ENCODE measurements at regions not wholly inside any gene's neighbourhood (a gene's known extent, or its start where the extent isn't known, plus 50 kb on each side); places are given as distances from the start of the nearest gene placed in this dataset.
A peak's percentile ranks its signal among the peaks of the same experiment; 100 is the strongest.

GRCh38 chr6:126804332-126805064 is 314.0 kb upstream of the RSPO3 start:
- DNase-seq (ENCODE audit: low read depth in 2 of 2) = peak; percentile 62 to 67

GRCh38 chr6:126805861-126806260 is 312.6 kb upstream of the RSPO3 start:
- DNase-seq (ENCODE audit: low read depth in 2 of 2) = no peak

- no peak for DNase-seq (ENCODE audit: low read depth in 2 of 2)
Measured at GRCh38 chr6:126807876-126808275, 310.6 kb upstream of the RSPO3 start.

GRCh38 chr6:126811321-126811720 is 307.1 kb upstream of the RSPO3 start:
- DNase-seq (ENCODE audit: low read depth in 2 of 2) = peak; percentile 53 to 59

GRCh38 chr6:126812010-126812409 is 306.5 kb upstream of the RSPO3 start:
- no peak for DNase-seq (ENCODE audit: low read depth in 2 of 2)

- no peak for DNase-seq (ENCODE audit: low read depth in 2 of 2)
Measured at GRCh38 chr6:126812651-126813050, 305.8 kb upstream of the RSPO3 start.

- no peak for DNase-seq (ENCODE audit: low read depth in 2 of 2)
Measured at GRCh38 chr6:126820634-126821033, 297.8 kb upstream of the RSPO3 start.

- DNase-seq (ENCODE audit: low read depth in 2 of 2) = no peak
Measured at GRCh38 chr6:126821706-126822105, 296.8 kb upstream of the RSPO3 start.

GRCh38 chr6:126824226-126824625 is 294.2 kb upstream of the RSPO3 start:
- no peak for DNase-seq (ENCODE audit: low read depth in 2 of 2)

- no peak for DNase-seq (ENCODE audit: low read depth in 2 of 2)
Measured at GRCh38 chr6:126824815-126825214, 293.7 kb upstream of the RSPO3 start.

- no peak for DNase-seq (ENCODE audit: low read depth in 2 of 2)
Measured at GRCh38 chr6:126826166-126826714, 292.2 kb upstream of the RSPO3 start.

- DNase-seq (ENCODE audit: low read depth in 2 of 2) = no peak
Measured at GRCh38 chr6:126831461-126831860, 287.0 kb upstream of the RSPO3 start.

GRCh38 chr6:126842769-126843168 is 275.7 kb upstream of the RSPO3 start:
- no peak for DNase-seq (ENCODE audit: low read depth in 2 of 2)

GRCh38 chr6:126848119-126848518 is 270.4 kb upstream of the RSPO3 start:
- no peak for DNase-seq (ENCODE audit: low read depth in 2 of 2)

- no peak for DNase-seq (ENCODE audit: low read depth in 2 of 2)
Measured at GRCh38 chr6:126867641-126868040, 250.8 kb upstream of the RSPO3 start.

- peak; percentile 16 to 49 for DNase-seq (ENCODE audit: low read depth in 2 of 2)
Measured at GRCh38 chr6:126873351-126873750, 245.1 kb upstream of the RSPO3 start.

- no peak for DNase-seq (ENCODE audit: low read depth in 2 of 2)
Measured at GRCh38 chr6:126873791-126874190, 244.7 kb upstream of the RSPO3 start.

GRCh38 chr6:126876446-126876845 is 242.0 kb upstream of the RSPO3 start:
- no peak for DNase-seq (ENCODE audit: low read depth in 2 of 2)

GRCh38 chr6:126880964-126881363 is 237.5 kb upstream of the RSPO3 start:
- no peak for DNase-seq (ENCODE audit: low read depth in 2 of 2)

GRCh38 chr6:126886106-126886505 is 232.4 kb upstream of the RSPO3 start:
- no peak for DNase-seq (ENCODE audit: low read depth in 2 of 2)

GRCh38 chr6:126888727-126889725 is 229.4 kb upstream of the RSPO3 start:
- DNase-seq (ENCODE audit: low read depth in 2 of 2) = peak; percentile 43 to 69

- peak; percentile 6 to 9 for DNase-seq (ENCODE audit: low read depth in 2 of 2)
Measured at GRCh38 chr6:126890055-126890454, 228.4 kb upstream of the RSPO3 start.

Measured in lung microvascular endothelial cell (primary cell).